DMS153 treated with DMSO at 0.1 percent for 48 hours (cell line): ENCODE measurements at regions not wholly inside any gene's neighbourhood (a gene's known extent, or its start where the extent isn't known, plus 50 kb on each side); places are given as distances from the start of the nearest gene placed in this dataset.
"Not testable (repeated sequence)": the region's sequence is repeated elsewhere in the genome, so short reads cannot be mapped to it uniquely, and the experiment has no call there.

Source experiments
- DNase-seq: peaks from one replicate; lab custom pipeline; 2025; ENCODE audit not compliant: unreplicated experiment; lab: John Stamatoyannopoulos, UW

DNA sequence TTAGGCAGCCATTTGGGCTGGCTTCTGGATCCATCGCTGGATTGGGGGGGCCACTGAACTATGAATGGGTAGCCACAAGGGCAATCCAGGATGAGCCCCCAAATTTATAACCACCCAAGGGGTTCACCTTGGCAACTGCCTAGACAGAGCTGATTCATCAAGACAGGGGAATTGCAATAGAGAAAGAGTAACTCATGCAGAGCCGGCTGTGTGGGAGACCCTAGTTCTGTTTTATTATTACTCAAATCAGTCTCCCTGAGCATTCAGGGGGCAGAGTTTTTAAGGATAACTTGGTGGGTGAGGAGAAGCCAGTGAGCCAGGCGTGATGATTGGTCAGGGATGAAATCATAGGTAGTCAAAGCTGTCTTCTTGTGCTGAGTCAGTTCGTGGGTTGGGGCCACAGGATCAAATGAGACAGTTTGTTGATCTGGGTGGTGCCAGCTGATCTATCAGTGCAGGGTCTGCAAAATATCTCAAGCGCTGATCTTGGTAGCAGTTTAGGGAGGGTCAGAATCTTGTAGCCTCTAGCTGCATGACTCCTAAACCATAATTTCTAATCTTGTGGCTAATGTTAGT lies 57.9 kb downstream of the DNAJB9 start:
- no peak for DNase-seq

DNA sequence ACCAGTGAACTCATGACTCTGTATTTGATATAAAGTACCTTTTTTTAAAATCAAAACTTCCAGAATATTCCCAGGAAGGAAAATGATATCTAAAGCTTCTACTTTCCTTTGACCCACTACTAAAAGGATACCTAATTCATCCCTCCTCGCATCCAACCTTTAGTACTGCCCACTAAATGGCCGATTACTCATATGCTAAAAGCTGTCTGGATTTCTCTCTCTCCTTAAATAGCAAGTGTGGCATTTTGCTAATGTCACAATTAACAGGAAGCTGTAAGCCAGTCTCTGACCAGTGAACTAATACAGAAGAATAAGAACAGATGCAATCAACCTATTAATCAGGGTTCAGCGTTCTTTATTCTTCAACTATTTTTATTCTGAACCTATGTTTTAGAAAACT lies 59.0 kb downstream of the DNAJB9 start:
- no peak for DNase-seq

DNA sequence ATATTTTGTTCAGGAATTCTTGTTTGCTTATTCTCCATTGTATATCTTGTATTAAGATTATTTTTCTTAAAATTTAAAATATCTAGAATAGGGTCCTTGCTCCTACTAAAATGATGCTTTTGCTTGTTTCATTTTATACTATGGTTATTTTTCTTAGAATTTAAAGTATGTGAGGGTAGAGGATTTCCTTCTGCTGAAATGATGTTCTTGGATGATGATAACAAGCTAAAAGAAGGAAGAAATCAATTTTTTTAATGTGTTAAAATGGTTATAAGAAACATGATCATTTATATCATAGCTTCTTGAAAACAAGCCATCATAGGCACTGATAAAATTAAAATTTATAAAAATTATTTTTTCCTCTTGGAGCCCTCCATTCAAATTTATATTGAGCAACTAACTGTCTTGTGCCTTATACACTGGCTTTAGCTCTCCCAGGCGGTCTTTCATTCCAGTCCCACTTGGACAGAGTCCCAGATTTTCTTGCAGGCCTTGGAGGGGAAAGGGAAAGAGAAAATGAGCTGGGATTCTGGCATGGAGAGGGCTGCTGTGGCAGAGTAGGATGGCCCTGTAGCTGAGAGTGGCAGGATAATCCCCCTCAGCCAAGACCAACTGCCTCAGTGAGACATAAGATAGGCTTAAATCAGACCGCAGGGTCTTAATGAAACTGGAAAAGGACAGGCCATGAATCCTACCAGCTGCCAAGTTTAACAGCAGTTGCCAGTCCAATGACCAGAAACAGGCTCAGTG lies 60.2 kb downstream of the DNAJB9 start:
- no peak for DNase-seq

DNA sequence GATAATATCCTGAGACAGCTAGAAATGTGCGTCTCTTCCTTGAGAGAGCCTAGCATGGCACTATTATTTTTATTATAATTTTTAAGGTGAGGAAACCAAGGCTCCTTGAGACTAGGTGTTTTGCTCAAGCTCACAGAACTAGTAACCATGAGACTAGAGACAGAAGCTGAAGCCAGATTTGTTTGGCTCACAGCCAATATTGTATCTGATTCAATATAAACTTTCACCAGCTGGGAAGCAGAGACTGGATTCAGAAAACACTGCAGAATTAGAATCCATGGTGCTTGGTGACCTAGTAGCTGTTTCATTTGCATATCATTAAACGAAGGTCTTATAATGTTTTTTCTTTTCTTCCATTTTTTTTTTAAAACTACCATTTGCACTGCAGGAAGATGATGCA lies 64.4 kb downstream of the DNAJB9 start:
- no peak for DNase-seq

DNA sequence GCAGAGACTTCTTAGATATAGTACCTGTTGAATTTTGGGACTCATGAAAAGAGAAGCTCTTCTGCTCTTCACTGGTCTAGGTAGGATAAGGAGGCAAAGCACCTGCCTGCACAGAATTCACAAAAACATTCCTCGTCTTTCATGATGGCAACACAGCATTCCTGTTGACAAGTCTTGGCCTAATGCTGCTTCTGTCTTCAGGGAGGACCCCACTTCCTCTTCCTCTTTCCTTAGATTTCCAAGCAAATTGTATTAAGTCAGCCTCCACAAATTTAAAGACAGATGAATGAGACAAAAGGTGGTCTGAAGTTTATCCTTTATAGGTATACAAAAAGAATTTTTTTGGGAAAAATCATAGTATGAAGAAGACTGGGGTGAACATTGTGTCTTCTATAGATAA lies 64.9 kb downstream of the DNAJB9 start:
- no peak for DNase-seq

DNA sequence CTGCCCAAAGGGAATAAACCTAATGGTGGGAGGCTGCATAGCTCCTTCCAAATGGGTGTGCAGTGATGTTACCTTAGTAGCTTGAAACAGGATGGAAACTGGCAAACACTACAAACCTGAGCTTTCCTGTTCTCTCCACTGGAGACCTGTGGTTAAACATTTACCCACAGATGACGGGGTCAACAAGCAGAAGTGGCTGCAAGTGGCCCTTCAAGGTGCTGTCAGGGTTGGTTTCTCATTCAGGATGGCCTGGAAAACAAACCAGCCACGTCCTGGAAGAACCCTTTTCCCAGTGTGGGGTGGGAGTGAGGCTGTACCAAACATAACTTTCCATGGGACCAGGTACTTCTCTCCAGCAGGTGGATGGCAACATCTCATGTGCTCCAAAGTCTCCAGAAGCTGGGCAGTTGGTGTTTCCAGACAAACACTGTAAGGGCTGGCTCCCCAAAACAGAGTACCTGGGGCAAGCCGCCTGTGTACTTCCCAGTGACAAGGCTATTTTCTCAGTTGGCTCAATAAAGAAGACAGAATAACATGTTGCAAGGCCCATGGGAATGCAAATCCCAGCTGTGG lies 67.5 kb downstream of the DNAJB9 start:
- no peak for DNase-seq

DNA sequence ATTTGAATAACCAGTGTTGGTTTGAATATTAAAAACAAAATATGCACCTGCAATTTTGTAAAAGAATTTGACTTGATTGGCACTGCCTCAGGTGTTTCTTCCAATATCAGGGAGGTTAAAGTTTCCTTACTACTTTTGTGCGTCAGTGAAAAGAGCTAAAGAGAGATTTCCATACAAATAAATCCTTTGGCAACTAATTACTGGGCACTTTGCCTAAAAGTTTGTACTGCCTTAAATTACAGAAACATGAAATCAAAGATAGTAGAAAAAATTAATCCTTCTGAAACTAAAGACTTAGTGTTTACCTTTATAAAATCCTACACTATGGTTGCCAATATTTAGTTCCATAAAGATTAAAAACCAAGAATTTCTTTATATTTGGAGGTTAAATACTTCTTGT lies 72.5 kb downstream of the DNAJB9 start:
- DNase-seq = no peak

DNA sequence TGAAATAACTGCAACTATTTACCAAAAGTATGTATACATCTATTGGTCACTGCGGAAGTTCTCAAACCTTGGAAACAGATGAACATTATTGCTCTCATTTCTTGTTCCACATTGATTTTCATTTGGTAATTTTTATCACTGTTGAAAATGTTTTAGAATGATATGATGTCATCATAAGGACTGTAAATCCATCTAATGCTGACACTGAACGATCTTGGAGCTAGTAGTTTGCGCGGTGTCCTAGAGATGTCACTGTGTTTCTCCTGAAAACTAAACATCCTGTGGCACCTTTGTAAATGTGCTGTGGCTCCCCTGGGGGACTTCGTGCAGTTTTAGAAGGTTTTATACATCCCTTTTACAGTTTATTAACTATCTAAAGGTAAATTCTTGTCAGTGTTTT lies 73.5 kb downstream of the DNAJB9 start:
- DNase-seq = no peak

DNA sequence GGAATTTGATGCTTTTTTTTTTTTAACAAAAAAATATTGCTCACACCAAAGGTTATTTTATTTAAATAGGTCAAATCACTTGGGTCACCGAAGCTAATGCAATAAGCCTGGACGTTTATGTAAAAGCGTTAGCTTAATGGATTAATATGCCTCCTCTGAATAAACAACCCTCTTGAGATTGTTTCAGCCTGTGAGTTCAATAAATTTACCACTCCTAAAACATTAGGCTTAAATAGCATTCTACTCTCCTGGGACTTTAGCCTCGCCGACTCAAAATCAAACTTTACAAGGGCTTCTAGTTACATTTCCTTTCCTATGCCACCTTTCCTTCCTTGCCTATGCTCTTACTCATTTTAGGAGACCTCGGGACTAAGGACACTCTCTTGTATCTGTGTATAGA lies 79.3 kb downstream of the DNAJB9 start:
- no peak for DNase-seq

DNA sequence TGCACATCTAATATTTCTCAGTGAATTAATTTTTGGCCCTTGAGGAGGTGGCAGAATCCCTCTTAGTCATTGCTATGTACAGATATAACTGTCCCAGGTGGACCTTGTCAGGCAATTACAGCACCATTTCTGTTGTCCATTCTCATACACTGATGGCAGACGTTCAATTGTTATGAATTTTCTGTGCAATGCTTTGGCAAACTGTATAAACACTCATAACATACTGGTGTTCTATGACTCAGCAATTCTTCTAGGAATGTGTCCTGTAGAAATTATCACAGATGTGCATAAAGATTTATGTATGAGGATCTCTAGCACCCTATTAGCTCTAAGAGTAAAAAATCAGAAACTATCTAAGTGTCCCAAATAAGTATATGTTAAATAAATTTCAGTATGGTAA lies 80.8 kb downstream of the DNAJB9 start:
- no peak for DNase-seq

DNA sequence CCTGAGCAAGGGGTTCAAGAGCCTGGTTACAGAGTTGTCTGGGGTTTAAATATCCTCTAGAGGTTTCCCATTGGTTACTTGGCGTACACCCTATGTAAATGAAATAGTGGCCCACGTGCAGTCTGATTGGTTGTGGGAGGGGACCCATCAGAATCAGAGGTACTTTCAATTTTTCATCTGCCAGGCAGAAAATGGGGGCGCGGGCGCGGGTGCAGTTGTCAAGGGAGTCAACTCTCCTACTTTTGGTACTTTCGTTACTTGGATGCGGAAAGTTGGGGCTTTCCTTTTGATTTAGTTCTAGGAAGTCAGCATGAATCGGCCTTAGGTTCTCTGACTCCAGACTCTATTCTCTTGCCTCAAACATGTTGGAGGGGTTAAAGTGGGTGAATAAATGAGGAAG lies 83.2 kb downstream of the DNAJB9 start:
- DNase-seq = no peak

DNA sequence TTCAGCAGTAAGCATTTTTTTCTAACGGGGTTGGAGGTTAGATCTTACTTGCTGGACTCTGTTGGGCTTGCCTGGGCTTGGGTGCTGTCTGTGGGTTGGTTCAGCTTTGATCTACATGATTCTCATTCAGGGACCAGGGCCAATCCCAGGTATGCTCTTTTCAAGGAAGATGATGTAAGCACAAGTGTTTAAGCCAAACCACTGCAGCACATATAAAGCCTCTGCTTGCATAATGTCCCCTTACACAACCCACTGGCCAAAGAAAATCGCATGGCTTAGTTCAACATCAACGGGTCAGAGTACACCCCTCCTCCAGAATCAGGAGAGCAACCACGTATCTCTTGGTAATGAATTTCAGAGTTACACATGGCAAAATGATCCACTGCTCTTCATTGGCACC lies 83.9 kb downstream of the DNAJB9 start:
- no peak for DNase-seq

DNA sequence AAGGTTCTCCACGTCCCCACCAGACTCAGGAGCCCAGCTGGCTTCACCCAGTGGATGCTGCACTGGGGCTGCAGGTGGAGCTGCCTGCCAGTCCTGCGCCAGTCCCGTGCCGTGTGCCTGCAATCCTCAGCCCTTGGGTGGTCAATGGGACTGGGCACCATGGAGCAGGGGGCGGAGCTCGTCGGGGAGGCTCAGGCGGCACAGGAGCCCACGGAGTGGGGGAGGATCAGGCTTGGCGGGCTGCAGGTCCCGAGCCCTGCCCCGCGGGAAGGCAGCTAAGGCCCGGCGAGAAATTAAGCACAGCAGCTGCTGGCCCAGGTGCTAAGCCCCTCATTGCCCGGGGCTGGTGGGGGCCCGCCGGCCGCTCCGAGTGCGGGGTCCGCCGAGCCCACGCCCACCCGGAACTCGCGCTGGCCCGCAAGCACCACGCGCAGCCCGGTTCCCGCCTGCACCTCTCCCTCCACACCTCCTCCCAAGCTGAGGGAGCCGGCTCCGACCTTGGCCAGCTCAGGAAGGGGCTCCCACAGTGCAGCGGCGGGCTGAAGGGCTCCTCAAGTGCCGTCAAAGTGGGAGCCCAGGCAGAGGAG lies 87.6 kb downstream of the DNAJB9 start:
- not testable (repeated sequence) for DNase-seq

DNA sequence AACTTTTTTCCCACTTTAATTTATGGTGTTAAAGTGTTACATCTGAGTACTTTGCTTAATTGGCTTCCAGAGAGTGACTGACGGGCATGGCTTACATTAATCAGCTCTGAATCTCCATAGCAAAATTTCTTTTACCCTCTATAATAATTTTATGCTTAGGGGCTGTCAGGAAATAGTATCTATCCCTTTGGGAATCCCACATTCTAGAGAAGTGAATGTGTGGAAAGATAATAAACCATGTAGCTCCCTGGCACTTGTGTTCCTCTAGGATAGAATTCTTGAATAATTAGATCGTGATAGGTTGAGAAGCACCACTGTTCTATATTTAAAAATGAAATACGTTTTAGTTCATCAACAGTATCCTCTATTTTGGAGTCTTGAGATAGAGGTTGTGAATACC lies 89.6 kb downstream of the DNAJB9 start:
- no peak for DNase-seq

DNA sequence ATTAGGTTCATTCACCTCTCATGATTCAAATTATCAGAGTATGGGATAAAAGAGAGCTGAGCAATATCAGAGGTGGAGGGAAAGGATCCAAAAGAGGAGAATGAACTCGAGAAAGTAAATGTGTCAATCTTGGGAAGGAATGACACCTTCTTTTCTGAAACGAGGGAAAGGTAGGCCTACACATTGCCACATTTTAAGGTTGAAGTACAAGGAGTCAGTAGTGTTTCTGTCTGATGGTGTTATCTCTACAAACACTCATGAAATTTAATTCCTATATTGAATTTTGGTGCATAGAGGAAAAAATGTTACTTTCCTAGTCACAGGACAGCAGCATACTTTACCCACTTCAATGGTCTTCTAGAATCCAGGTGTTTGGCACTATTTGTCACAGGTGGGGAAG lies 90.2 kb downstream of the DNAJB9 start:
- DNase-seq = no peak

DNA sequence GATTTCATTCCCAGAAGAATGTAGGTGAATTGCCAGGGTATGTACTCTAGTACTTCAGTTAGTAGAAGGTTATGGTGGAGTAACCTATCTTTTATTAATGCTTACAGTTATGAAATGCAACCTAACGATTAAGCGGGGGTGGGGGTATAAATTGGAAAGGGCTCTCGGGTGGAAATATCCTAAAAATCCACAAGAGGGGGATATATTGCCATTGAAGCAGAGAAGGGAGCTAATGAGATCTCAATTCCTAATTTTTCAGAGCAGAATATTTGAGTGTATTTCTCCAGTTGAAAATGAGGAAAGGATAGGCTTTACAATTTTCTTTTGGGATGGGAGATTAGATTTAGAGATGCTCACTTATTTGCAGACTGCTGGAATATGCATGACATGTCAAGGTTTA lies 90.8 kb downstream of the DNAJB9 start:
- no peak for DNase-seq

DNA sequence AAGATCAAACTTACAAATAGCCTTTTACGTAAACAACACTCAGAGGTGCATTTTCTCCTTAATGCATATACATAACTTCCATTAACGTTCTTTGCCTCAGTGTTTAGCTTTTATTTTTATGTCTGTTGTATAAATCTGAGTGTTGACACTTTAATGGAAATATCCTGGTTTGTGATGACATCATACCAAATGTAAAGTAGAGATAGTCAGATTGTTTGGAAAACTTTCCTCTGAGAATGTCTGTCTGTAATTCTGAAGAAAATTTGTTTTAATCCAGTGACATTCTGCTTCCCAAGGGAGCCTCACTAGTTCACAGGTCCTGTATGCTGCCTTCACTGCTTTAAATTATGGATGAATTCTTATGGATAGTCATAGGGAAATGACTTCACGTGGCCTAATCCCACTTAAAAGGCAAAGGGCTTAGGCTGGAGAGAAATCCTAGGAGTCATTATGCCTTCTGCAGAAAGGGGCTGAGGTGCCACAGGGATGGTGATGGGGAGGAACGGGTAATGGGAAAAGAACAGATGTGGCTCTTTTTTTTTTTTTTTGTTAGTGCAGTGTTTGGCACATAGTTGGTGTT lies 93.2 kb downstream of the DNAJB9 start:
- no peak for DNase-seq

DNA sequence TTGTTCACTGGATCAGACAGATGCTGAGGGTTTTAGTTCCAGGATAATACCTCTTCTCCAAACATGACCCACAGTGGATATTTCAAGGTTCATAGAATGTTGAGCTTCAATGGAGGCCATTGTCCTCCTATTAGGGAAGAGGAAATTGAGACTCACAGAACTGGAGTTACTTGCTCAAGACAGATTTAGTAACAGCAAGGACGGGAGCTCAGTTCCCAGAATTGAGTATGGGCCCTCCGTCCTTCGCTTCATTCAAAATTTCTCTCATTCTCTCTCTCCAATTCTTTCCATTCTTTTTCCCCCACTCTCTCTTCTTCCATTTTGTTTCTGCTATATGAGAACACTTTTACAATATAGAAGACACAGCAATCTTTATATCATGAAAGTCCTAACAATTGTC lies 94.0 kb downstream of the DNAJB9 start:
- DNase-seq = no peak

DNA sequence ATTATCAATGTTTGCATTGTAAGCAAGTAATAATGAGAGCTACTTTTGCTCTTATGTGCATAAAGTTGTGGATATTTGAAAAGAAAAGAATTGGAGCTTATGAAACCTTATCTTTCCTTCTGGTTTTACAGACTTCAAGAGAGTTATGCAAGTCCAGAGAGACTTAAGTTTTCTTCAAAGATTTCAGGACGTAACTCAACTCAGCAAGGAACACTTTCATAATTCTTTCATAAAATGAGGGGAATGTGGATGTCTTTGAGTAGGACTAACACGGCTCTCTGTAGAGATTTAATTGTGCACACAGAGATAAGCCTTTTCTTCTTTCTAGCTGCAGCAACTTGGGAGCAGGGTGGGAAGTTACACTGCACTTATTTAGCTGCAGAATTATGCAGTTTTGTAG lies 97.5 kb downstream of the DNAJB9 start:
- DNase-seq = no peak

DNA sequence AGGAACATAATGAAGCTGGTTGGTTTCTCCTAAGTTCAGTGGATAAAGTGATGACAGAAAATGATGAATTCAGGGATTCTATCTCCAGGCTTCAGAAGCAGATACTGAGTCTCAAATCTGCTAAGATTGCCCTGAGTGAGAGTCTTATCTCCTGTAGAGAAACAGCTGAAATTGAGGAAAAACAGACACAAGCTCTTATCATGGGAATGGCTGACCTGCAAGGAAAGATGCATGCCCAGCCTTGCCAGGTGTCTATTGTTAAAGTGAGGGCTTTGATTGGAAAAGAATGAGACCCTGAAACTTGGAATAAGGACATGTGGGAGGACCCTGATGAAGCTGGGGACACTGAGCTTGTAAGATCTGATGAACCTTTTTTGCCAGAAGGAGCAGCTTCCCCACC lies 100.3 kb downstream of the DNAJB9 start:
- DNase-seq = no peak

DNA sequence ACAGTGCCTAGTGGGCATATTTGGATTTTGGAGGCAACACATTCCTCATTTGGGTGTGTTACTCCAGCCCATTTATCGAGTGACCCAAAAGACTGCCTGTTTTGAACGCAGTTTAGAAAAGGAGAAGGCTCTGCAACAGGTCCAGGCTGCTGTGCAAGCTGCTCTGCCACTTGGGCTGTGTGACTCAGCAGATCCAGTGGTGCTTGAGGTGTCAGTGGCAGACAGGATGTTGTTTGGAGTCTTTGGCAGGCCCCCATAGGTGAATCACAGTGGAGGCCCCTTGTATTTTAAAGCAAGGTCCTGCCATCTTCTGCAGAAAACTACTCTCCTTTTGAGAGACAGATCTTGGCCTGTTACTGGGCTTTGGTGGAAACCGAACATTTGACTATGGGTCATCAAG lies 104.0 kb downstream of the DNAJB9 start:
- DNase-seq = not testable (repeated sequence)

DNA sequence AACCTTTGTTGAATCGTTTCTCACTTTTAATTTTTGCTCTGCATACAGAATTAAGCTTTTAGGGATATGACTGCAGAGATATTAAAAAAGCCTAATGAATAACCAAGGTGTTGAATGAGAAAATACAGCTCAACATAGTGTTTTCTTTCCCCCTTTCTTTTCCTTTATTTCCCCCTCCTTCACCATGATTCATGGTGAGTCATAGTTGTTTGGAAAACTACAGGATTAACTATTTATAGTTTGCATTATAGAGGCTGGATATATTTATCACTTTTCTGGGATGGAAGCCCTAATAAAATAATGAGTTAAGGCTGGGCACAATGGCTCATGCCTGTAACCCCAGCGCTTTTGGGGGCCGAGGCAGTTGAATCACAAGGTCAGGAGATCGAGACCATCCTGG lies 115.0 kb downstream of the DNAJB9 start:
- no peak for DNase-seq
